ENCODE measurements at regions not wholly inside any gene's neighbourhood (a gene's known extent, or its start where the extent isn't known, plus 50 kb on each side); places are given as distances from the start of the nearest gene placed in this dataset.

DNA sequence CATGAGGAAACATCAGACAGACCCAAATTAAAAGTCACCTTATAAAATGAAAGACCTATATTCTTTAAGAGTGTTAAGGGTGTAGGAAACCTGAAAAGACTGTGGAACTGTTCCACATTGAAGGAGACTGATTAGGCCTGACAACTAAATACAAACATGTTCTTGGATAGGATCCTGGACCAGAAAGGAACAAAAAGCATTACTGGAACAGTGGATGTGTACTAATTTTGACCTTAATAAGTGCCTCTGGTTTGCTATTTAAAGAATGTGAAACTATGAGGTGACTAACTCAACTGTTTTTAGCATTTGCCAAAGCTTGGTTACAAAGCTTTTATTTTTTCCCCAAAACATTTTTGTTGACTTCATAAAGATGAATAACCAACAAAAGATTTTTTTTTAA is 340.6 kb downstream of the CAAP1 start:
- Histone ChIP-seq H3K36me3 (ENCODE audit: insufficient read depth, low read length) (no peaks in the 10 kb centered on the region), H3K9ac (ENCODE audit: low read depth, low read length) (no peak overlapping the region)

DNA sequence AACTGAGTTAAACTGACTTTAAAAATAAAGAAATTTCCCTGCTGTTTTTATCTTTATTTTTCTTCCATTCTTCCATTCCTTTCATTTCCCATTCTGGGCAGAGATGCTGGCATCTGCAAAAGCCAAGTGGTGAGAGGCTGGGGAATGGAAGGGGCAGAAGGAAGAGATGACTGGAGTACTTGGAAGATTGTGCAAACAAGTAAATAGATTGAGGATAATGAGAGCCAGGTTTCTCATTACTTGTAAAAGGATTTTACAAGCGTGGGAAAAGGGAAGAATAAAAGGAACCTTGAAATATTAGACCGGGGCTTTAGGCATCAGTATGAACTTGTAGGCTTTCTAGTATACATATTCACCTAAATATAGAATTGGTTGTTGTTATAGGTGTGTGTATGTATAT is 341.2 kb downstream of the CAAP1 start:
- H3K9ac ChIP-seq (ENCODE audit: low read depth, low read length) = no peak overlapping the region
- H3K36me3 ChIP-seq (ENCODE audit: insufficient read depth, low read length) = no peaks in the 10 kb centered on the region
- no peaks in the 10 kb centered on the region for H3K4me1 ChIP-seq (ENCODE audit: insufficient read depth, low read length)
- no peaks in the 10 kb centered on the region for H3K9me3 ChIP-seq (ENCODE audit: control insufficient read depth, insufficient read depth, low read length)

More for the DNA sequence above, 340.6 kb downstream of the CAAP1 start:
- Histone ChIP-seq H3K9me3 (ENCODE audit: control insufficient read depth, insufficient read depth, low read length) (no peaks in the 10 kb centered on the region), H3K4me1 (ENCODE audit: insufficient read depth, low read length) (no peaks in the 10 kb centered on the region)

DNA sequence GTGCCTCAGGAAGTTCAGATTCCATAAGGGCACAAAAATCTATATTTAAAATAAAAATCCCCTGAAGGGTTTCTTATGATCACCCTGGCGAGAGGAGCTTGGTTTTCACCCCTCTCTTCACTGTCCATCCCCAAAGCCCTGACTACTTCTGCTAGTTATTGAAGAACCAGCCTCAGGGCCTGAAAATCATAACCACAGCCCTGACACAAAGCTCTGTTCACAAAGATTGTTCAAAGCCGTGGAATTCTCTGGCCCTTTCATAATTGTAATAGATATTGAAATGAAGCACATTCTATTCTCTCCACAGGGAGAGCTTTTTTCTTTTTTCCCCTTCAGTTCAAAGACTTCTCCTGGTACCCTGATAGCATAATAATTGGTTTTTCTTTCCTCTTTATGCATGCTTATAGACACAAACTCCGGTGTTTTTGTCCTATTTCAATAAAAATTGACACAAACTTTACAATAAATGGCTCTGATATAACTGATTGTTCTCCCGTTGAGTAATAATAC is 343.8 kb downstream of the CAAP1 start:
- Histone ChIP-seq H3K9ac (ENCODE audit: low read depth, low read length) (no peak overlapping the region), H3K36me3 (ENCODE audit: insufficient read depth, low read length) (no peaks in the 10 kb centered on the region), H3K9me3 (ENCODE audit: control insufficient read depth, insufficient read depth, low read length) (no peaks in the 10 kb centered on the region), H3K4me1 (ENCODE audit: insufficient read depth, low read length) (no peaks in the 10 kb centered on the region)

DNA sequence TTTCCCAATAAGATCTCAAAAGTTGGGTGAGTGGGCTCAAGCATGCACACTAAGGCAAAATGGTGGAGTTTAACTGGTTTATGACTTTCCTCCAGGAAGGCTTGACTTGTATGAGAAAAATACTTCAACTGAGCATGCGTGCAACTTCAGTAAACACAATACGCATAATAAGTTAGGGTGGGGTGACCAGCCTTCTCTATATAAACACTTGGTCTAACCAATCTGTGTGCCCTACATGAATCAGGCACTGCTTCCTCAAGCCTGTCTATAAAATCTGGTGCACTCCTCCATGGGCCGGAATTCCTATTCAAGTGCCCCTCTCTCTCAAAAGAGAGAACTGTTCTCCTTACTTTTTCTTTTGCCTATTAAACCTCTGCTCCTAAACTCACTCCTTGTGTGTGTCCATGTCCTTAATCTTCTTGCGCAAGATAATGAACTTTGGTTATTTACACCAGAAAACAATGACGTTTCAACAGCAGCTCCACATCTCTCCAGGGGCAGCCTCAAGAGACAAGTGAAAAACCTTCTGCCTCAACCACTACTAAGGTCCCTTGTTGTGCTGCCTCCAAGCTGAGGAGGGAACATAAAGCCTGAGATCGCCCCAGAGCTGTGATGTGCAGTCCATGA is 352.6 kb downstream of the CAAP1 start:
- Histone ChIP-seq H3K36me3 (ENCODE audit: insufficient read depth, low read length) (no peaks in the 10 kb centered on the region), H3K9ac (ENCODE audit: low read depth, low read length) (no peak overlapping the region), H3K4me1 (ENCODE audit: insufficient read depth, low read length) (peaks cover 6% of the 10 kb centered on the region; the same call in 1 of the 2 replicates), H3K9me3 (ENCODE audit: control insufficient read depth, insufficient read depth, low read length) (no peaks in the 10 kb centered on the region)

DNA sequence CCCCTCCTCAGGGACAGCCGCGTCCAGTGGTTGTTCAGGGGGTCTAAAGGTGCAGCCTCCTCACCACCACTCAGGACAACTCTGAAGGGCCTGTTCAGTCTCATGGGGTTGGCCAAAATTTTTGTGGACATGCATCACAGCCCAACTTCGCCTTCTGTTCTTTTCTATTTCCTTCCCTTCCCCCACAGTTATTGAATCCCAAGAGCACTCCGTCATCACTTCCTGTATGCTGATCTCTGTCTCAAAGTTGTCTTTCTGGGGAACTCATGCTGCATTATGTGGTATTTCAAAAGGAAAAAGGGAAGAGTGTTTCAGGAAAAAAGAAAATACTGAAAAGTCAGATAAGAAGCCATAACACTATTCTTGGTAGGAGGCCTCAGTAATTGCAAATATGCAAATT is 355.4 kb downstream of the CAAP1 start:
- no peaks in the 10 kb centered on the region for H3K36me3 ChIP-seq (ENCODE audit: insufficient read depth, low read length)
- H3K9me3 ChIP-seq (ENCODE audit: control insufficient read depth, insufficient read depth, low read length) = no peaks in the 10 kb centered on the region
- H3K9ac ChIP-seq (ENCODE audit: low read depth, low read length) = no peak overlapping the region
- H3K4me1 ChIP-seq (ENCODE audit: insufficient read depth, low read length) = peaks cover 6% of the 10 kb centered on the region; the same call in 1 of the 2 replicates

DNA sequence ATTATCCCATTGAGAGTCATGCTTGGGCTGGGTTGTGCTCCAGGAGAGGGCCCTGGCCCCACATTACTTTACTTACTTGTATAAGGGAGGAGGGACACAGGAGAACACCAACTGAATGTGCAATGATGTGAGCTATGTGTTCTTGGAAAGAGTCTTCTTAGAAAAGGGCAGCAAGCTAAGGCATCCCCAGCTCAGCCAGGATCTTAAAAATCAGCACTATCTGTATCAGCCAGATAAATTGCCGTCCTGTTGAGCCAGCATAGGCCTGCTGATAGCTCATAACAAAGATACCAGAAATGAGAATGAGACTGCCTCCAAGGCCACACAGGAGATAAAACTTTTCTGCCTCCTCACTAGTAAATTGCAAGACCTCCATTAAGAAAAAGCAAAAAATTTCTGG is 357.5 kb downstream of the CAAP1 start:
- no peak overlapping the region for H3K9ac ChIP-seq (ENCODE audit: low read depth, low read length)
- no peaks in the 10 kb centered on the region for H3K9me3 ChIP-seq (ENCODE audit: control insufficient read depth, insufficient read depth, low read length)
- H3K4me1 ChIP-seq (ENCODE audit: insufficient read depth, low read length) = peaks cover 6% of the 10 kb centered on the region; the same call in 1 of the 2 replicates
- no peaks in the 10 kb centered on the region for H3K36me3 ChIP-seq (ENCODE audit: insufficient read depth, low read length)

DNA sequence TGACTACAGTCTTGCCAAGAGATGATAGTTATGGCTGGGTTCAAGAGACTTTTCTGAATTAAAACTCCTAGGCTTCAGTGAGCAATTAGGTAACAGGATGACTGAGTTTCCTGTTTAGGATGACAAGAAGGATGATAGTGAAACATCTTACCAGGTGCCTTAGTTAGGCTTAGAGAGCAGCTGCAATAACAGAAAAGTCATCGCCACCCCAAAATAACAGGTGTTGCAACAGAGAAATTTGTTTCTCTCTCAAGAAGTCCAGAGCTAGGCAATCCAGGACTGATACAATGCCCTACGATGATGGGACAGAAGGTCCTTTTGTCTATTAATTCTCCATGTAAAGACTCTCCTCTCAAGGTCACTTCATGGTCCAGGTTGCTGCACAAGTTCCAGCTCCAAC is 361.8 kb downstream of the CAAP1 start:
- no peaks in the 10 kb centered on the region for H3K4me1 ChIP-seq (ENCODE audit: insufficient read depth, low read length)
- H3K36me3 ChIP-seq (ENCODE audit: insufficient read depth, low read length) = no peaks in the 10 kb centered on the region
- no peak overlapping the region for H3K9ac ChIP-seq (ENCODE audit: low read depth, low read length)
- no peaks in the 10 kb centered on the region for H3K9me3 ChIP-seq (ENCODE audit: control insufficient read depth, insufficient read depth, low read length)

DNA sequence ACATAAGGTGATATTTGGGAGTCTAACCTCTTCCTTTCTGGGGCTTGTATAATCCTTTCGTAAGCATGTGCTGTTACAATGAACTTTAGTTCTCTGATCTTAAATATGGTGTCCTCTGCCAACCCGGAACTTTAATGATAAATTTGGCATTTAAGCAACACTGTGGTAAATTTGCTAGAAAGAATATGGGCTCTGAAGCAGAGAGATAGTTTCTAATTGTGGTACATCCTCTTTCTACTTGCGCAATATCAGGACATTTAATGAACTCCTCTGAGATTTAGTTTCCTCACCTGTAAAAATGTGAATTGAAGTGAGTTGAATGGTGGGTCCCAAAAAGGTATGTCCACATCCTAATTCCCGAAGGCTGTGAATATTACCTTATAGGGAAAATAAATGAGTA is 364.7 kb downstream of the CAAP1 start:
- Histone ChIP-seq H3K9me3 (ENCODE audit: control insufficient read depth, insufficient read depth, low read length) (no peaks in the 10 kb centered on the region), H3K4me1 (ENCODE audit: insufficient read depth, low read length) (no peaks in the 10 kb centered on the region), H3K9ac (ENCODE audit: low read depth, low read length) (no peak overlapping the region), H3K36me3 (ENCODE audit: insufficient read depth, low read length) (no peaks in the 10 kb centered on the region)

DNA sequence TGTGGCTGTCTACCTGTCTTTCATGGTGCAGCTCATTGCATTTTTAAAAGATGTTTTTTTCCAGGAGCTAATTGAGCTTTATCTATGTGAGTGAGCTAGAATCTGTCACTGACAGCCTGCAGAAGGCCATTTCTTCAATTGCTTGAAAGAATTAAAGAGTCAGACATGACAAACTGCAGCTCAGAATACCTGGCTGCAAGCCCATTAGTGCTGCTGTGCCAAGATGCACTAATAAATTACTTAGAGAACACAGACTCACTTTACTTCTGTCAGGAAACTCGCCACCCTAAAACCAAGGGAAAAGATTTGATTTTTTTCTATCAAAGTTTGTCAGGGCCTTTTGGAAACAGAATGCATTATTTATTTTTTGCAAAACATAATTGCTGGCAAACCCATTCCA is 368.3 kb downstream of the CAAP1 start:
- H3K9me3 ChIP-seq (ENCODE audit: control insufficient read depth, insufficient read depth, low read length) = no peaks in the 10 kb centered on the region
- H3K9ac ChIP-seq (ENCODE audit: low read depth, low read length) = no peak overlapping the region
- no peaks in the 10 kb centered on the region for H3K36me3 ChIP-seq (ENCODE audit: insufficient read depth, low read length)
- H3K4me1 ChIP-seq (ENCODE audit: insufficient read depth, low read length) = no peaks in the 10 kb centered on the region

DNA sequence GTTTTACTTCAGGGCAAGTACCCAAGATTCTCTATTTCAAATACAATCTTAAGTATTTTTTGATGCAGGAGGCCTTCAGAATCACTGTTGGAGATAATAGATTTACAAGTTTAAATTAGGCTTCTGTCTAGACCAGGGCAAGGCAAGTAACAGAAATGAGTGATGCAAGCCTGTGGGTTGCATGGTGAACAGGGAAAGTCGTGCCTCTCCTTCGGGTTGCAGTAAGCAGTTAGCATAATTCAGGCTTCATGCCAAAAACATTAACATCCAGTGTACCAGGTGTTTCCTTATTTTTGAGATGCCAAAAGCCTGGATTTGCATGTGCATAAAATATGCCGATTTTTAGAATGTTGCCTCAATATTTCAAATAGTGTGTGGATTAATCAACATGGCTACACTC is 369.0 kb downstream of the CAAP1 start:
- H3K4me1 ChIP-seq (ENCODE audit: insufficient read depth, low read length) = no peaks in the 10 kb centered on the region
- no peaks in the 10 kb centered on the region for H3K36me3 ChIP-seq (ENCODE audit: insufficient read depth, low read length)
- H3K9me3 ChIP-seq (ENCODE audit: control insufficient read depth, insufficient read depth, low read length) = no peaks in the 10 kb centered on the region
- no peak overlapping the region for H3K9ac ChIP-seq (ENCODE audit: low read depth, low read length)

DNA sequence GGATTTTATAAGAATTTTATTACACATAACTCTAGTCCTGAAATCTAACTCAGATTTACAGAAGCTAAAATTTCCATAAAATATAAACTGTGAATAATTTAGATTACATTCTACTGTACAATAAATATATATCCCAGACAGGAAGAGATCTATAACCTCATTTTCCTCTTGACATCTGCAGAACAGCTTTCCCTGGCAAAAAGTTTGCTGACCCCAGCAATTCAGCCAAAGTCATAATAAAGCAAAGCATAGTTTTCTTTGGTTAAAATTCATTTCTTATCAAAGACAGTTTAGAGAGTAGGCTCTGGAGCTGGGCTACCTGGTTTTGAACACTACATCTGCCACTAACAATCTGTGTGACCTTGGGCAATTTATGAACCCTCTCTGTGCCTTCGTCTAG is 372.5 kb downstream of the CAAP1 start:
- Histone ChIP-seq H3K9me3 (ENCODE audit: control insufficient read depth, insufficient read depth, low read length) (no peaks in the 10 kb centered on the region), H3K36me3 (ENCODE audit: insufficient read depth, low read length) (no peaks in the 10 kb centered on the region), H3K9ac (ENCODE audit: low read depth, low read length) (no peak overlapping the region), H3K4me1 (ENCODE audit: insufficient read depth, low read length) (no peaks in the 10 kb centered on the region)

DNA sequence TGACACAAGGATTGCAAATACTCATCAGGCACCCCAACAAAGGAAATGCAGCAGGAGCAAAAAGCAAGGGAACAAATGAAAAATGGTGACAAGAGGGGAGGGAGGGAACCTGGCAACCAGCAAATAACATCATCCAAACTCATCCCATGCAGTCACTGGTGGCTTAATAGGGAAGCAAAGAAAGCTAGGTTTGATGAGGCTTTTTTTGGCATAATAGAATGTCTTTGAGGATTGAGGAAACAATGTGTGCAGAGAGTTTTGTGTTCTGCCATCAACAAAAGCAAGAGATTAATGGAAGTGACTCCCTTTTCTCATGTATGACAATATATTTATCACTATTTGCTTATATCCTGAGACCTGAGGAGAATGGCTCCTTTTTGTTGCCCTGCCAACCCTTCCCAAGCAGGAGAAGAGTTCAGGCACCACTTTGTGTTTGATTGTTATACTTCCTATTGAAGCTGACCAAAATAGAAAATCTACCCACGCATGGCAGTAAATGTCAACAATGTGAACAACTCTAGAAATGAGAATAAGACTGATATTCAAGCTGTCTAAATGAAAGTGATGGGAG is 375.7 kb downstream of the CAAP1 start:
- Histone ChIP-seq H3K4me1 (ENCODE audit: insufficient read depth, low read length) (no peaks in the 10 kb centered on the region), H3K9ac (ENCODE audit: low read depth, low read length) (no peak overlapping the region), H3K36me3 (ENCODE audit: insufficient read depth, low read length) (no peaks in the 10 kb centered on the region), H3K9me3 (ENCODE audit: control insufficient read depth, insufficient read depth, low read length) (no peaks in the 10 kb centered on the region)

DNA sequence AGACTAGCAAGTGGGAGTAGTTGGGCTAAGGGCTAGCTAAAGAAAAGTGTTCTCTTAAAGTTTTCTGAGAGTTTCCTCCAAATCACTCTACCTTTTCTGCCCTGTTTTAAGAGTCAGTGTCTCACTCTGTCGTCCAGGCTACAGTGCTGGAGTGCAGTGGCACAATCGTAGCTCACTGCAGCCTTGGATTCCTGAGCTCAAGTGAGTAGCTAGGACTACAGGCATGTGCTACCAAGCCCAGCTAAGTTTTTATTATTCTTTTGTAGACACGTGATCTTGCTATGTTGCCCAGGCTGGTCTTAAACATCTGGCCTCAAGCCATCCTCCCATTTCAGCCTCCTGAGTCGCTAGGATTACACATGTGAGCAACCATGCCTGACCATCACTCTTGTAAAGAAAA is 378.9 kb downstream of the CAAP1 start:
- Histone ChIP-seq H3K4me1 (ENCODE audit: insufficient read depth, low read length) (no peaks in the 10 kb centered on the region), H3K9me3 (ENCODE audit: control insufficient read depth, insufficient read depth, low read length) (no peaks in the 10 kb centered on the region), H3K36me3 (ENCODE audit: insufficient read depth, low read length) (no peaks in the 10 kb centered on the region), H3K9ac (ENCODE audit: low read depth, low read length) (no peak overlapping the region)

DNA sequence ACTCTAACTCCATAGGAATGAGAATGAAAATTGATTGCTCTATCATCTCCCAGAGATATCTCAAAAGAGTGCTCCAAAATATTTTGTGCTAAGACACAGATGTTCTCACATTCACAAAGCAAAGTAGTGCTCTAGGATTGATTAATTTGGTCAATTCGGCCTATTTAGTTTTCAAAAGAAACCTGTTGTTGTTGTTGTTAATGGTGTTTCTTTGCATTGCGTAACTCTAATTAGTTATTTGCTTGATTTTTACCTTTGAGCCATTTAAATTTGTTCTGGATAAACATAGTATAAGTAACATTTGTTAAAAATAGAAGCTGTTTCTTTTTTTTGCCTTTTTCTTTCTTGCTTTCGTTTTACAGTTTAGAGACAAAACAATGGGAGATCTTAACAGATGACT is 382.5 kb downstream of the CAAP1 start:
- Histone ChIP-seq H3K4me1 (ENCODE audit: insufficient read depth, low read length) (no peaks in the 10 kb centered on the region), H3K9ac (ENCODE audit: low read depth, low read length) (no peak overlapping the region), H3K36me3 (ENCODE audit: insufficient read depth, low read length) (no peaks in the 10 kb centered on the region), H3K9me3 (ENCODE audit: control insufficient read depth, insufficient read depth, low read length) (no peaks in the 10 kb centered on the region)

DNA sequence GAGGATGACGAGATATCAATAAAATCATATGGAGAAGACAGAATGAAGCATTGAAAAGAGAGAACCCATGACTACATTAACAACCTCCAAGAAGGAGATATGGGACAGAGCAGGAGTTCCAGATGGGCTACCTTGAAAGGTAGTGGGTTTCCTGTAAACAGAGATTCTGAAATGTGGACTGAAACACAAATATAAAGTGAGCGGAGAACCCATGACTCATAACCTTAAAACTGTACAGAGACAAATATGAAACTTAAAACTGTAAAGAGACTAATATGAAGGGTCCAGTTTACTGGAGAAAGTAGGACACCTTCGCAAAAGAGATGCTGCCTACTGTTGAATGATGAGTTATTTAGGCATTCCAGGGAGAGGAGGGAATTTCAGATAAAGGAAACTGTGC is 383.7 kb downstream of the CAAP1 start:
- Histone ChIP-seq H3K4me1 (ENCODE audit: insufficient read depth, low read length) (no peaks in the 10 kb centered on the region), H3K9ac (ENCODE audit: low read depth, low read length) (no peak overlapping the region), H3K36me3 (ENCODE audit: insufficient read depth, low read length) (no peaks in the 10 kb centered on the region), H3K9me3 (ENCODE audit: control insufficient read depth, insufficient read depth, low read length) (no peaks in the 10 kb centered on the region)
